ENCODE measurements at regions not wholly inside any gene's neighbourhood (a gene's known extent, or its start where the extent isn't known, plus 50 kb on each side); places are given as distances from the start of the nearest gene placed in this dataset.

DNA sequence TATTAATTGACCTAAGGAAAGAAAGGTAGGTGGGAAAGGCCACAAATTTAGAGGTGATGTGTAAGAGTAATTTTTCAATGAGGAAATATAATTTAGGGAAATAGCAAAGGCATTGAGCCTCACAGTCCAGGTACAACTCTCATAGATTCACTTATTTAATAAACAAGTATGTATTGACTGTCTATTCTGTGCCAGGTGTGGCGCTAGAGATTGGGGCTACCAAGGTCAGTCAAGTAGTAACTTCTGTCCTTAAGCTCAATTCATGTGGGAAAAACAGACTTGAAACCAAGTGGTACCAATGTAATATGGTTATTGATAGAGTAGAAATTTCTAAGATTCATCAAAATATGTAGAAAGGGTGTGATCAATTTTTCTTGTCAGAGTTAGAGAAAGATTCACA, 257.5 kb downstream of the C4orf33 start:
- no peak overlapping the region for H3K4me3 ChIP-seq (ENCODE audit: low read length in 3 of 3)
- FAIRE-seq (no peak), DNase-seq (no peak)
- H3K27me3 ChIP-seq (ENCODE audit: control insufficient read depth, insufficient read depth, low read length) = no peaks in the 10 kb centered on the region
- H3K9me3 ChIP-seq (ENCODE audit: control insufficient read depth in 2 of 3, insufficient read depth in 1 of 3, low read length in 3 of 3) = no peaks in the 10 kb centered on the region
- no peaks in the 10 kb centered on the region for H3K36me3 ChIP-seq (ENCODE audit: control insufficient read depth in 2 of 3, insufficient read depth in 3 of 3, low read length in 3 of 3)
- H3K9ac ChIP-seq (ENCODE audit: low read length in 3 of 3) = no peak overlapping the region
- intact Hi-C loops (cut with DNase I) = no loop called here
- H3K27ac ChIP-seq (ENCODE audit: low read depth in 2 of 2, low read length in 2 of 2) = no peak overlapping the region
- TF ChIP-seq, protein P1, sequence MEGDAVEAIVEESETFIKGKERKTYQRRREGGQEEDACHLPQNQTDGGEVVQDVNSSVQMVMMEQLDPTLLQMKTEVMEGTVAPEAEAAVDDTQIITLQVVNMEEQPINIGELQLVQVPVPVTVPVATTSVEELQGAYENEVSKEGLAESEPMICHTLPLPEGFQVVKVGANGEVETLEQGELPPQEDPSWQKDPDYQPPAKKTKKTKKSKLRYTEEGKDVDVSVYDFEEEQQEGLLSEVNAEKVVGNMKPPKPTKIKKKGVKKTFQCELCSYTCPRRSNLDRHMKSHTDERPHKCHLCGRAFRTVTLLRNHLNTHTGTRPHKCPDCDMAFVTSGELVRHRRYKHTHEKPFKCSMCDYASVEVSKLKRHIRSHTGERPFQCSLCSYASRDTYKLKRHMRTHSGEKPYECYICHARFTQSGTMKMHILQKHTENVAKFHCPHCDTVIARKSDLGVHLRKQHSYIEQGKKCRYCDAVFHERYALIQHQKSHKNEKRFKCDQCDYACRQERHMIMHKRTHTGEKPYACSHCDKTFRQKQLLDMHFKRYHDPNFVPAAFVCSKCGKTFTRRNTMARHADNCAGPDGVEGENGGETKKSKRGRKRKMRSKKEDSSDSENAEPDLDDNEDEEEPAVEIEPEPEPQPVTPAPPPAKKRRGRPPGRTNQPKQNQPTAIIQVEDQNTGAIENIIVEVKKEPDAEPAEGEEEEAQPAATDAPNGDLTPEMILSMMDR (IDR thresholded peaks at IDR 0.05; ENCODE audit: borderline replicate concordance, extremely low read depth, insufficient read depth) = no peak
- no peaks in the 10 kb centered on the region for H3K4me1 ChIP-seq (ENCODE audit: control insufficient read depth in 2 of 3, insufficient read depth in 2 of 3, low read depth in 1 of 3, low read length in 3 of 3)

DNA sequence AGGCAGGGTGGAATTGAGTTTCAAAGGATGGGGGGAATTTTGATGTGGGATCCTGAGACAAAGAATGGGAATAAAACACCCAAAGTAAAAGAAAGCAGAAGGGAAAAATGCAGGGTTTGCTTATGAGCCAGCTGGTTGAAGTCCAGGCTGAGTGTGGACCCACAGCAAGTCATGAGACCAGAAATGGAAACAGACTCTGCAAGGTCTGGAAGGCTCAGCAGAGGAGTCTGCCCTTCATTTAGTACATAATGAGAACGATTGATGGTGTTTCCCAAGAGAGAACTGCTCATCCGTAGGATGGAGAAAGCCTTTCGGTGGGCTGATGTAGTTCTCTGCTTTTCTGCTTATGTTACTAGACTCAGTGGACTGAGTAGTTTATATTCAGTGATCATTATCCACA, 259.1 kb downstream of the C4orf33 start:
- Histone ChIP-seq H3K27me3 (ENCODE audit: control insufficient read depth, insufficient read depth, low read length) (no peaks in the 10 kb centered on the region), H3K36me3 (ENCODE audit: control insufficient read depth in 2 of 3, insufficient read depth in 3 of 3, low read length in 3 of 3) (no peaks in the 10 kb centered on the region), H3K9ac (ENCODE audit: low read length in 3 of 3) (no peak overlapping the region), H3K27ac (ENCODE audit: low read depth in 2 of 2, low read length in 2 of 2) (no peak overlapping the region), H3K4me1 (ENCODE audit: control insufficient read depth in 2 of 3, insufficient read depth in 2 of 3, low read depth in 1 of 3, low read length in 3 of 3) (no peaks in the 10 kb centered on the region), H3K4me3 (ENCODE audit: low read length in 3 of 3) (no peak overlapping the region), H3K9me3 (ENCODE audit: control insufficient read depth in 2 of 3, insufficient read depth in 1 of 3, low read length in 3 of 3) (no peaks in the 10 kb centered on the region)
- TF ChIP-seq, protein P1 (IDR thresholded peaks at IDR 0.05; ENCODE audit: borderline replicate concordance, extremely low read depth, insufficient read depth) = no peak
- DNase-seq (peak in 1 of 5 donors; percentile 14), FAIRE-seq (no peak)
- intact Hi-C loops (cut with DNase I) = no loop called here

DNA sequence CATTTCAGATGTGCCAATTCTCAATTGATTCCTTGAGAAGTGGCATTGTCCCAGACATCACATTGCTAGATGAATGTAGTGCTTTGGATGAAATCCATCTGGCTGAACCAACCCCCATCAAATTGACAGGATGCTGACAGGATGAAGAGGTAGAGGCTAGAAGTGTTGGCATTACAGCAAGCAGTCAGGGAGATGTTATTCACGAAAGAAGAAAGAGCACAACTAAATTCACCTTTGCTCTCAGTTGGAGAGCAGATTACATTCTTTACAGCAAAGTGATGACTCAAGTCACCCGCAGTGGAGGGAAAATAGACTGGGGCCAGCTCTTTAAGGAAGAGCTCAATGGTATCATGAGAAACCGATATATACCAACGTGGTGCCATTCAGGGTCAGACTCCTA, 259.6 kb downstream of the C4orf33 start:
- Histone ChIP-seq H3K9me3 (ENCODE audit: control insufficient read depth in 2 of 3, insufficient read depth in 1 of 3, low read length in 3 of 3) (no peaks in the 10 kb centered on the region), H3K4me1 (ENCODE audit: control insufficient read depth in 2 of 3, insufficient read depth in 2 of 3, low read depth in 1 of 3, low read length in 3 of 3) (no peaks in the 10 kb centered on the region), H3K27ac (ENCODE audit: low read depth in 2 of 2, low read length in 2 of 2) (no peak overlapping the region), H3K4me3 (ENCODE audit: low read length in 3 of 3) (no peak overlapping the region), H3K27me3 (ENCODE audit: control insufficient read depth, insufficient read depth, low read length) (no peaks in the 10 kb centered on the region), H3K36me3 (ENCODE audit: control insufficient read depth in 2 of 3, insufficient read depth in 3 of 3, low read length in 3 of 3) (no peaks in the 10 kb centered on the region), H3K9ac (ENCODE audit: low read length in 3 of 3) (no peak overlapping the region)
- intact Hi-C loops (cut with DNase I) = no loop called here
- TF ChIP-seq, protein P1 (IDR thresholded peaks at IDR 0.05; ENCODE audit: borderline replicate concordance, extremely low read depth, insufficient read depth) = no peak
- FAIRE-seq = no peak
- no peak for DNase-seq

DNA sequence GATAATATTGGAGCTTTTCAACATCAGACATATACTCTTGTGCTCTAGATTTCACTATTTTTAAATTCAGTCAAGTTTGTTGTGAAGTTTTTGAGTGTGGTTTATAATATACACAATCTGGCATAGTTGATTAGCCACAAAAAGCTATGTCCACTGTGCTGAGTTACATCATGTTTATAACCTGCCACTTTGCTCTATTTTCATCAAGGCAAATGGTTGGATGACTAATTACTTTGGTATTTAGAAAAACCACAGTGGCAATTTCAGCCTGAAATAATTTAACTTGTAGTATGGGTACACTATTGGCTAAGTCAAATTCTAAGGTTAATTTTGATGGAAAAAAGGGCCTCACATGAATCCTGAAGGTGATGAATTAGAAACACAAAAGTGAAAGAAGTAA, 262.6 kb downstream of the C4orf33 start:
- H3K27ac ChIP-seq (ENCODE audit: low read depth in 2 of 2, low read length in 2 of 2) = no peak overlapping the region
- no peaks in the 10 kb centered on the region for H3K4me1 ChIP-seq (ENCODE audit: control insufficient read depth in 2 of 3, insufficient read depth in 2 of 3, low read depth in 1 of 3, low read length in 3 of 3)
- H3K4me3 ChIP-seq (ENCODE audit: low read length in 3 of 3) = no peak overlapping the region
- DNase-seq (no peak), FAIRE-seq (no peak)
- intact Hi-C loops (cut with DNase I) = no loop called here
- H3K9ac ChIP-seq (ENCODE audit: low read length in 3 of 3) = no peak overlapping the region
- H3K9me3 ChIP-seq (ENCODE audit: control insufficient read depth in 2 of 3, insufficient read depth in 1 of 3, low read length in 3 of 3) = no peaks in the 10 kb centered on the region
- no peaks in the 10 kb centered on the region for H3K27me3 ChIP-seq (ENCODE audit: control insufficient read depth, insufficient read depth, low read length)
- TF ChIP-seq, protein P1 (IDR thresholded peaks at IDR 0.05; ENCODE audit: borderline replicate concordance, extremely low read depth, insufficient read depth) = no peak
- H3K36me3 ChIP-seq (ENCODE audit: control insufficient read depth in 2 of 3, insufficient read depth in 3 of 3, low read length in 3 of 3) = no peaks in the 10 kb centered on the region

Measured in kidney (tissue), 13 donors.